ENCODE measurements at regions not wholly inside any gene's neighbourhood (a gene's known extent, or its start where the extent isn't known, plus 50 kb on each side); places are given as distances from the start of the nearest gene placed in this dataset.

GRCh38 chr21:26227130-26227529 lies 56.6 kb upstream of the APP start:
- H3K27ac Mint-ChIP-seq (ENCODE audit: unreplicated experiment), result no peak overlapping the region
- no peaks in the 10 kb centered on the region for H3K27me3 Mint-ChIP-seq (ENCODE audit: unreplicated experiment)
- no peaks in the 10 kb centered on the region for H3K36me3 Mint-ChIP-seq (ENCODE audit: unreplicated experiment)
- no peak for DNase-seq (ENCODE audit: extremely low spot score, unreplicated experiment)
- no peak for TF ChIP-seq CTCF (IDR thresholded peaks at IDR 0.05)
- H3K9me3 Mint-ChIP-seq (ENCODE audit: unreplicated experiment), result no peaks in the 10 kb centered on the region
- no peak overlapping the region for H3K4me3 Mint-ChIP-seq (ENCODE audit: unreplicated experiment)
- no peaks in the 10 kb centered on the region for H3K4me1 Mint-ChIP-seq (ENCODE audit: unreplicated experiment)

- Mint-ChIP-seq H3K4me3 (ENCODE audit: unreplicated experiment) (no peak overlapping the region), H3K4me1 (ENCODE audit: unreplicated experiment) (no peaks in the 10 kb centered on the region), H3K27me3 (ENCODE audit: unreplicated experiment) (no peaks in the 10 kb centered on the region), H3K27ac (ENCODE audit: unreplicated experiment) (no peak overlapping the region), H3K36me3 (ENCODE audit: unreplicated experiment) (no peaks in the 10 kb centered on the region), H3K9me3 (ENCODE audit: unreplicated experiment) (no peaks in the 10 kb centered on the region)
- no peak for TF ChIP-seq CTCF (IDR thresholded peaks at IDR 0.05)
- no peak for DNase-seq (ENCODE audit: extremely low spot score, unreplicated experiment)
Observed at GRCh38 chr21:26226724-26227123, 56.2 kb upstream of the APP start.

GRCh38 chr21:26225046-26225445 lies 54.5 kb upstream of the APP start:
- no peak for TF ChIP-seq CTCF (IDR thresholded peaks at IDR 0.05)
- DNase-seq (ENCODE audit: extremely low spot score, unreplicated experiment), result no peak
- H3K9me3 Mint-ChIP-seq (ENCODE audit: unreplicated experiment), result no peaks in the 10 kb centered on the region
- no peaks in the 10 kb centered on the region for H3K4me1 Mint-ChIP-seq (ENCODE audit: unreplicated experiment)
- H3K27me3 Mint-ChIP-seq (ENCODE audit: unreplicated experiment), result peaks cover 5% of the 10 kb centered on the region
- H3K36me3 Mint-ChIP-seq (ENCODE audit: unreplicated experiment), result no peaks in the 10 kb centered on the region
- H3K4me3 Mint-ChIP-seq (ENCODE audit: unreplicated experiment), result no peak overlapping the region
- H3K27ac Mint-ChIP-seq (ENCODE audit: unreplicated experiment), result no peak overlapping the region

- Mint-ChIP-seq H3K4me1 (ENCODE audit: unreplicated experiment) (no peaks in the 10 kb centered on the region), H3K27ac (ENCODE audit: unreplicated experiment) (no peak overlapping the region), H3K9me3 (ENCODE audit: unreplicated experiment) (no peaks in the 10 kb centered on the region), H3K27me3 (ENCODE audit: unreplicated experiment) (peaks cover 7% of the 10 kb centered on the region), H3K4me3 (ENCODE audit: unreplicated experiment) (no peak overlapping the region), H3K36me3 (ENCODE audit: unreplicated experiment) (no peaks in the 10 kb centered on the region)
- no peak for TF ChIP-seq CTCF (IDR thresholded peaks at IDR 0.05)
- no peak for DNase-seq (ENCODE audit: extremely low spot score, unreplicated experiment)
Observed at GRCh38 chr21:26224366-26224765, 53.8 kb upstream of the APP start.
